ENCODE measurements at regions not wholly inside any gene's neighbourhood (a gene's known extent, or its start where the extent isn't known, plus 50 kb on each side); places are given as distances from the start of the nearest gene placed in this dataset.

DNA sequence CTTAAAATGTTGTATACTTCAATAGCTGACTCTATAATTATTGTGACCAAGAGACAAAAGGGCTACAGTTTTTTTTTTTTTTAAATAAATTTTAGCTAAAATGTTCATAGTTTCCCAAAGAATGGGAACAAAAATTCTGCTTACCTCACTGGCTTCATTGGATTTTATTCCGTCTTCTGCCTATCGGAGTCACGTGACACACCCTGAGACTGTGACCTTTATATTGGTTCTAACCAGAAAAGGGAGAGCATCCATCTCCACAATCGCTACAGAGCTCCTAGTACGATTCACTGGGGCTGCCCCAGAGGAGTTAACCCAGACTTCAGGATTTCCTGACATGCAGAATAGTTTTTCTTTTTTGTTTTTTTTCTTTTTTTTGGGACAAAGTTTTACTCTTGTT is 203.6 kb upstream of the SLC35G4 start:
- TF ChIP-seq CTCF (IDR thresholded peaks at IDR 0.05; ENCODE audit: insufficient read depth, low read length, missing control alignments), result no peak
- H3K4me3 ChIP-seq (ENCODE audit: low read depth, low read length), result no peak overlapping the region
- POLR2A ChIA-PET, result no interaction called here
- no peak for DNase-seq (ENCODE audit: low read depth, low spot score)
- CTCF ChIA-PET, result interaction anchor here (0.7 kb wide), 2 partner anchors 12 to 40 kb away, joined by 3 read pairs; no protein-coding TSS in a partner anchor

- H3K4me3 ChIP-seq (ENCODE audit: low read depth, low read length), result no peak overlapping the region
- POLR2A ChIA-PET, result no interaction called here
- TF ChIP-seq CTCF (IDR thresholded peaks at IDR 0.05; ENCODE audit: insufficient read depth, low read length, missing control alignments), result no peak
- CTCF ChIA-PET, result interaction anchor here (1.3 to 1.4 kb wide), 2 partner anchors 90 to 153 kb away, joined by 3 to 5 read pairs; no protein-coding TSS in a partner anchor
- no peak for DNase-seq (ENCODE audit: low read depth, low spot score)
Measured at GRCh38 chr18:11400703-11401102, 208.7 kb upstream of the SLC35G4 start.

DNA sequence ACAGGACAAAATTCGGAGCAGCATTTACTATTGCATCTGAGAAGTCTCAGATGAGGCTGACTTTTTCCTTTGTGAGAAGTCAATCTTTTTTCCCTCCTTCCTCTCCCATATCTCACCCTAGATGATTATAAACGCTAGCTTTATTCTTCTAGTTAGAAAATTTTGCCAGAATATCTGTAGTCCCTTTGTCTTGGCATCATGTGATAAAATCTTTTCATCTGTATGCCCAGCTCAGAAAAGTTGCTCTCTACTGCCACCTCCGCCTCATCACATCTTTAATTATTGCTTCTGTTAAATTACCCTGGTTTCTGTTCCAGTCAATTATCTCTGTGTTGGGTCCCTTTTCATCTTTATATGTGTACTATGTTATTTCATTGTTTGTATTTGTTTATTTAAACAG is 210.8 kb upstream of the SLC35G4 start:
- CTCF ChIA-PET, result interaction anchor here (0.7 to 1.4 kb wide), 3 partner anchors 18 to 88 kb away, joined by 3 read pairs; no protein-coding TSS in a partner anchor
- TF ChIP-seq CTCF (IDR thresholded peaks at IDR 0.05; ENCODE audit: insufficient read depth, low read length, missing control alignments), result no peak
- H3K4me3 ChIP-seq (ENCODE audit: low read depth, low read length), result no peak overlapping the region
- no peak for DNase-seq (ENCODE audit: low read depth, low spot score)
- POLR2A ChIA-PET, result no interaction called here

DNA sequence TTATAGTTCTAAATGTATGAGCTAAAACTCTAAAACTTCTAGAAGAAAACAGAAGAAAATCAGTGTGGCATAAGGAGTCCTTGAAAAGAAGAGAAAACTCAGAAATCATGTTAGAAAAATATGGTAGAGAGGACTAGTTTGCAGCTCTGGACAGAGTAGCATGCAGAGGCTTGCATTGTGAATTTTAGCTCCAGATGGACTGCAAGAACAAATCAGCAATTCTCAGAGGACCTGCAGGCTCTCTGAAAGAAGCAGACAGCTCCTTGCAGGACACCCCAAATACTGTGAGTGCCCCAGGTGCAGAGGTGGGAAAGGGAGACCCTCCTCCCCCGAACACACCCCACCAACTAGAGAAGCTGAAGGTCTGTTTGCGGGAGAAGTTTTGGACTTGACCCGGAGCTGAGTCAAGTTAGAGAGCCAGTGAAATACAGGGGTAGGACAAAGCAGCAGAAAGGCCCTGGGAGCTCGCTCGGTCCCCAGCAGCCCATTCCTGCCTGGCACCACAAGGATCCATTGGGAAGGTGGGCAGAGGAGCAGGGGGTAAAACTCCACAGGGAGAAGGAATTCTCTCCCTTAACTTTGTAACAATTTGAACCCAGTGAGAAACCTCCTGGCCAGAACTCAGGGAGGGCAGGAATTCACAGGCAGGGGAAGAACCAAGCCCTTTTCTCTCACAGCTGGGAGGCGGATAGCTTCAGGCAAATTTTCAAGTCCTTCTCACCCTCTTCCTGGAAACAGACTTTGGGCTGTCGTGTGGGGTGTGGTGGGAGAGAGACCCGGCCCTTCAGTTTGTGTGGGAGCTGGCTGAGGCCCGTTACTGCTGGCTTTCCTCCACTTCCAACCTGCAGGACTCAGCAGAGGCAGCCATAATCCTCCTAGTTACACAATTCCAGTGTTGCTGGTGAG is 216.2 kb upstream of the SLC35G4 start:
- TF ChIP-seq CTCF (IDR thresholded peaks at IDR 0.05; ENCODE audit: insufficient read depth, low read length, missing control alignments), result no peak
- H3K4me3 ChIP-seq (ENCODE audit: low read depth, low read length), result no peak overlapping the region
- DNase-seq (ENCODE audit: low read depth, low spot score), result no peak
- ChIA-PET CTCF (interaction anchor here (0.7 to 0.8 kb wide), 2 partner anchors 12 to 15 kb away, joined by 3 read pairs; no protein-coding TSS in a partner anchor), POLR2A (interaction anchor here (1.0 kb wide), 1 partner anchor 14 kb away, joined by 3 read pairs; no protein-coding TSS in a partner anchor)

DNA sequence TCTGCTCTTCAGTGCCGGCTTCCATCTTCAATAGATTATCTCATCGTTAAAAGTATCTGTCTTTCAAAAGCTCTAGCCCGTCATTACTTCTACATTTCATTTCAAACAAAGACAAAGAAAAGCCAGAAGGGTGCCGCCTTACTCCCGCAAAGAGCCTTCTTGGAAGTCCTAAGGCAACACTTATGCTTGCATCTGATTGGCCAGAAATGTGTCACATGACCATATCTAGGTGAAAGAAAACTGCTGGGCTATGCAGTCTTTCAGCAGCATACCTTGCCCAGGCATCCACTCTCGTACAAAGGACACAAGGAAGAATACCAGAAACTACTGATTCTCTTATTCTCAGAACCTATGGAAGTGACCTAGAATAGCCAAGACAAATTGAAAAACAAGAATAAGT is 217.1 kb upstream of the SLC35G4 start:
- no peak for TF ChIP-seq CTCF (IDR thresholded peaks at IDR 0.05; ENCODE audit: insufficient read depth, low read length, missing control alignments)
- H3K4me3 ChIP-seq (ENCODE audit: low read depth, low read length), result no peak overlapping the region
- ChIA-PET CTCF (interaction anchor here (0.8 to 1.1 kb wide), 2 partner anchors 15 to 82 kb away, joined by 3 to 4 read pairs; no protein-coding TSS in a partner anchor), POLR2A (interaction anchor here (1.0 kb wide), 1 partner anchor 15 kb away, joined by 3 read pairs; no protein-coding TSS in a partner anchor)
- DNase-seq (ENCODE audit: low read depth, low spot score), result no peak

DNA sequence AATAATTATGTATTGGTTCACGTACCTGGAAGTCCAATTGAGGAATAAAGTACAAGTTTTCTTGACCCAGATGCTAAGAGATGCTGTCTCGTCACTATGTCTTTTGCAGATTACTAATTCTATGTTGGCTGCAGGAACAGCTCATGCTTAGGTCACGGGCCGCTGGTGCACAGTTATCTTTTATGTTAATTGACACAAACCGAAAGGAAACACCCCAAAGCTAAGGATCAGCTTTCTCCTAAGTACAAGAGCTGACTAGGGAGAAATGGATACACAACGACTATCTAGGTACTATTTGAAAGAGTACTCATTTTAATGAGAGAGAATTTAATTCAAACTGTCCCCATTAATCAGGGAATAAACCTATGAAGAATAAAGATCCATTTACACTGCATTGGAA is 217.7 kb upstream of the SLC35G4 start:
- no peak for DNase-seq (ENCODE audit: low read depth, low spot score)
- CTCF ChIA-PET, result interaction anchor here (1.1 kb wide), 1 partner anchor 81 kb away, joined by 4 read pairs; no protein-coding TSS in a partner anchor
- TF ChIP-seq CTCF (IDR thresholded peaks at IDR 0.05; ENCODE audit: insufficient read depth, low read length, missing control alignments), result no peak
- H3K4me3 ChIP-seq (ENCODE audit: low read depth, low read length), result no peak overlapping the region
- POLR2A ChIA-PET, result no interaction called here
